PC-9 (cell line): ENCODE measurements at regions not wholly inside any gene's neighbourhood (a gene's known extent, or its start where the extent isn't known, plus 50 kb on each side); places are given as distances from the start of the nearest gene placed in this dataset.

Experiments used
- BruUV-seq: library from RNA; stranded (reverse); fragments of 400-500 nt; replicated peaks from 2 replicates; lab custom pipeline; 2021; lab: Mats Ljungman, UMichigan
- CTCF ChIA-PET: fragments of 300-600 bp; sonication (Branson Sonifier 250); formaldehyde crosslinking; loops from one replicate; lab custom pipeline; 2022; ENCODE audit warnings: antibody characterized with exemption; lab: Charles Lee
- POLR2A ChIA-PET: fragments of 300-600 bp; sonication (Branson Sonifier 250); formaldehyde crosslinking; loops from one replicate; lab custom pipeline; 2022; ENCODE audit warnings: antibody characterized with exemption; ENCODE audit not compliant: unreplicated experiment; lab: Charles Lee
- DNase-seq, 2 experiments: peaks; one replicate each; pipeline versions ENCODE4 v3.0.0 to v3.0.0-alpha.2; 2015 to 2022; ENCODE audit warnings: mixed read lengths in 1 of 2
- H2AFZ ChIP-seq: fragments of 200-600 bp; sonication (generic); 2 replicates; pipeline ENCODE4 v1.8.1; 2017; ENCODE audit warnings: antibody characterized with exemption
- H3F3A ChIP-seq: fragments of 200-600 bp; sonication (generic); 2 replicates; pipeline ENCODE4 v1.8.1; 2017; ENCODE audit warnings: antibody characterized with exemption, mild to moderate bottlenecking, low read depth; ENCODE audit not compliant: insufficient read depth
- H3K27ac ChIP-seq: fragments of 200-600 bp; sonication (generic); 2 replicates; pipeline ENCODE4 v1.6.1; 2016; ENCODE audit warnings: mixed run types
- H3K27me3 ChIP-seq: fragments of 200-600 bp; sonication (generic); 2 replicates; pipeline ENCODE4 v1.6.1; 2016; ENCODE audit warnings: low read depth, mixed run types; ENCODE audit not compliant: insufficient read depth
- H3K36me3 ChIP-seq: fragments of 200-600 bp; sonication (generic); 2 replicates; pipeline ENCODE4 v1.6.1; 2016; ENCODE audit warnings: low read depth, mixed run types
- H3K4me1 ChIP-seq: fragments of 200-600 bp; sonication (generic); replicated peaks from 2 replicates; pipeline ENCODE4 v1.6.1; 2016; ENCODE audit warnings: mixed run types; ENCODE audit not compliant: insufficient read depth
- H3K4me2 ChIP-seq: fragments of 200-600 bp; sonication (generic); 2 replicates; pipeline ENCODE4 v1.6.1; 2017; ENCODE audit warnings: mixed run types
- H3K4me3 ChIP-seq: fragments of 200-600 bp; sonication (generic); 2 replicates; pipeline ENCODE4 v1.6.1; 2016; ENCODE audit warnings: mixed run types
- H3K79me2 ChIP-seq: fragments of 200-600 bp; sonication (generic); 2 replicates; pipeline ENCODE4 v1.6.1; 2017; ENCODE audit warnings: low read depth, mixed run types
- H3K9me2 ChIP-seq: fragments of 200-600 bp; sonication (generic); 2 replicates; pipeline ENCODE4 v1.8.1; 2017; ENCODE audit warnings: mild to moderate bottlenecking; ENCODE audit not compliant: insufficient read depth
- H3K9me3 ChIP-seq: fragments of 200-600 bp; sonication (generic); 2 replicates; pipeline ENCODE4 v1.8.1; 2016; ENCODE audit warnings: low read depth; ENCODE audit not compliant: insufficient read depth
- H4K20me1 ChIP-seq: fragments of 200-600 bp; sonication (generic); 2 replicates; pipeline ENCODE4 v1.8.1; 2017; ENCODE audit not compliant: insufficient read depth
- EZH2 ChIP-seq: fragments of 200-600 bp; sonication (generic); IDR thresholded peaks from 2 replicates; pipeline ENCODE4 v1.8.0; 2017; ENCODE audit warnings: antibody characterized with exemption, low read depth
- intact Hi-C: fragments of 100-400 bp; cut with micrococcal nuclease; formaldehyde crosslinking; loops from one replicate; pipeline ENCODE4 v1.10.0; 2022; ENCODE audit not compliant: unreplicated experiment
- TF ChIP-seq, protein P1 (sequence below): fragments of 200-600 bp; sonication (generic); conservative IDR thresholded peaks from 2 replicates; pipeline ENCODE4 v1.6.1; 2017; ENCODE audit warnings: mixed run types, antibody characterized with exemption, mild to moderate bottlenecking, moderate library complexity

DNA sequence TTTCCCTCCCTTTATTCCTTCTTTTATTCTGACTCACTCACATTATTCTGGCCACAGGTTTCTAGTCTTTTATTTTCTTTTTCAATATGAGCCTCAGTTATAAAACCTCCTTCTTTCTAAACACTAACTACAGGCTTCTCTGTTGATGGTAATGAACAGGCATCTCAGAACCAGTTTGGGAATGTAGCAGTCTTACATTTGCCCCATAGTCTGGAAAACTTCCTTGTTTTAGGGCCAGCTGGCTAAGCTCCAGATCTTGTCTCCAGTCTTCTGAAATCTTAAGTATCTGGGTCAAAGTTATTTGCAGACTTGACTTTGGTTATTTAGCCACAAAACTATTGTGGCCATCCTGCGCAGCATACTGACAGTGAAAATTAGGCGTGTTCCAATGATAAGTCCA, 97.0 kb upstream of the MAN1A1 start:
- peak overlapping the region; percentile 30 for H3K4me3 ChIP-seq
- intact Hi-C loops, result loop anchor here (1.0 to 2.0 kb wide), 3 partner anchors 38 to 299 kb away; no protein-coding TSS in a partner anchor
- ChIA-PET CTCF (no interaction called here), POLR2A (interaction anchor here (0.6 kb wide), 1 partner anchor 237 kb away, joined by 3 read pairs; no protein-coding TSS in a partner anchor)
- no peaks in the 10 kb centered on the region for H3K36me3 ChIP-seq
- no peaks in the 10 kb centered on the region for H3K79me2 ChIP-seq
- peaks cover 46% of the 10 kb centered on the region for H3K4me1 ChIP-seq
- peak overlapping the region; percentile 77 for H3K4me2 ChIP-seq
- no TSS peak for BruUV-seq
- no peaks in the 10 kb centered on the region for H3K9me2 ChIP-seq
- peak overlapping the region; percentile 96 for H3K27ac ChIP-seq
- peaks cover 27% of the 10 kb centered on the region for H3F3A ChIP-seq
- peak overlapping the region; percentile 56 for H2AFZ ChIP-seq
- peaks cover 5% of the 10 kb centered on the region; the same call in 1 of the 2 replicates for H3K9me3 ChIP-seq
- TF ChIP-seq EZH2, result no peak
- TF ChIP-seq, protein P1, sequence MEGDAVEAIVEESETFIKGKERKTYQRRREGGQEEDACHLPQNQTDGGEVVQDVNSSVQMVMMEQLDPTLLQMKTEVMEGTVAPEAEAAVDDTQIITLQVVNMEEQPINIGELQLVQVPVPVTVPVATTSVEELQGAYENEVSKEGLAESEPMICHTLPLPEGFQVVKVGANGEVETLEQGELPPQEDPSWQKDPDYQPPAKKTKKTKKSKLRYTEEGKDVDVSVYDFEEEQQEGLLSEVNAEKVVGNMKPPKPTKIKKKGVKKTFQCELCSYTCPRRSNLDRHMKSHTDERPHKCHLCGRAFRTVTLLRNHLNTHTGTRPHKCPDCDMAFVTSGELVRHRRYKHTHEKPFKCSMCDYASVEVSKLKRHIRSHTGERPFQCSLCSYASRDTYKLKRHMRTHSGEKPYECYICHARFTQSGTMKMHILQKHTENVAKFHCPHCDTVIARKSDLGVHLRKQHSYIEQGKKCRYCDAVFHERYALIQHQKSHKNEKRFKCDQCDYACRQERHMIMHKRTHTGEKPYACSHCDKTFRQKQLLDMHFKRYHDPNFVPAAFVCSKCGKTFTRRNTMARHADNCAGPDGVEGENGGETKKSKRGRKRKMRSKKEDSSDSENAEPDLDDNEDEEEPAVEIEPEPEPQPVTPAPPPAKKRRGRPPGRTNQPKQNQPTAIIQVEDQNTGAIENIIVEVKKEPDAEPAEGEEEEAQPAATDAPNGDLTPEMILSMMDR, result no peak
- no peaks in the 10 kb centered on the region for H4K20me1 ChIP-seq
- DNase-seq, result peak; percentile 76 to 97
- no peaks in the 10 kb centered on the region for H3K27me3 ChIP-seq

DNA sequence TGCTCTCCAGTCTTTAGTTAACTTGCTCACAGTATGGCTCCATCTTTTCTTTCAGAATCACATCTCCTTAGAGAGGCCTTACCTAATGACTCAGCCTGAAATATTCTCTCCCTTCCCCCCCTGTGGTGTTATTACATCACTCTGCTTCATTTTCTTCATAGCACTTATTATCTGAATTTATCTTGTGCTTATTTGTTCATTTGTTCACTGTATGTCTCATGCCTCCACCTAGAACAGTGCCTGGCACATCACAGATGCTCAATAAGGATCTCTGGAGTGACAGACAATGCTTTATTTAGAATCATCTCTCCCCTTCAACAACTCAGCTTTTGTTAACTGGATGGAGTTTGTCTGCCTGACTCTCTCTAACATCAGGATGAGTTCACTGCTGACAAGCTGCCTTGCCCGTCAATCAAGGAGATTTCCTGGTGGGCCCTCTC, 96.6 kb upstream of the MAN1A1 start:
- Histone ChIP-seq H3K27me3 (no peaks in the 10 kb centered on the region), H3K36me3 (no peaks in the 10 kb centered on the region), H3K27ac (peak overlapping the region; percentile 96), H4K20me1 (no peaks in the 10 kb centered on the region), H3K79me2 (no peaks in the 10 kb centered on the region), H3K9me3 (peaks cover 5% of the 10 kb centered on the region; the same call in 1 of the 2 replicates), H3F3A (peaks cover 27% of the 10 kb centered on the region), H2AFZ (peak overlapping the region; percentile 56), H3K4me2 (peak overlapping the region; percentile 77), H3K4me1 (peaks cover 46% of the 10 kb centered on the region), H3K4me3 (peak overlapping the region; percentile 30; the same call in 1 of the 2 replicates), H3K9me2 (no peaks in the 10 kb centered on the region)
- TSS peak; percentile 30 for BruUV-seq
- intact Hi-C loops, result loop anchor here (1.0 to 2.0 kb wide), 3 partner anchors 39 to 299 kb away; no protein-coding TSS in a partner anchor
- POLR2A ChIA-PET, result interaction anchor here (0.6 kb wide), 1 partner anchor 237 kb away, joined by 3 read pairs; no protein-coding TSS in a partner anchor
- TF ChIP-seq, protein P1, result no peak
- no peak for TF ChIP-seq EZH2
- CTCF ChIA-PET, result no interaction called here
- peak; percentile 9 to 72 for DNase-seq

DNA sequence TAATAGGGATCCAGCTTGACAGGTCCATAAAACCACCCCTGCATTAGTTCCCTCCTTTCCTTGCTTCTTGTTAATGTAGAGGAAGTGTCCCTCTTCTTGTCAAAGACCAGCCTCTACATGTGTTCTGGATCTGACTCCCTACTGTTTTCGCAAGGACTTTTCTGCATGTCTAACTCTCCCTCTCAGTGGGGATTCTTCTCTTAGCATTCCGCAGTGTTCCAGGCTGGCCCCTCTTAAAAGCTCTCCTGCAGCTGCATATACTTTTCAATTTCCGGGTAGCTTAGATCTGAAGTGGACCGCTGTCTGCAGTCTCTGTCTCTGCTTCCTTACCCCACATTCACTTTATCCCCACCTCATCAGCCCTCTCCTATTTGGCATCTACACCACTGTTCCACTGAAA, 96.1 kb upstream of the MAN1A1 start:
- Histone ChIP-seq H3K27ac (peak overlapping the region; percentile 96), H4K20me1 (no peaks in the 10 kb centered on the region), H3K4me3 (peak overlapping the region; percentile 30; the same call in 1 of the 2 replicates), H3K4me2 (peak overlapping the region; percentile 77), H3K27me3 (no peaks in the 10 kb centered on the region), H3K79me2 (no peaks in the 10 kb centered on the region), H2AFZ (peak overlapping the region; percentile 56), H3F3A (peaks cover 27% of the 10 kb centered on the region), H3K4me1 (peaks cover 46% of the 10 kb centered on the region), H3K36me3 (no peaks in the 10 kb centered on the region), H3K9me2 (no peaks in the 10 kb centered on the region), H3K9me3 (peaks cover 5% of the 10 kb centered on the region; the same call in 1 of the 2 replicates)
- intact Hi-C loops, result loop anchor here (1.0 to 2.0 kb wide), 3 partner anchors 39 to 298 kb away; no protein-coding TSS in a partner anchor
- BruUV-seq, result no TSS peak
- CTCF ChIA-PET, result no interaction called here
- POLR2A ChIA-PET, result no interaction called here
- DNase-seq, result no peak
- TF ChIP-seq EZH2, result no peak
- TF ChIP-seq, protein P1, result no peak
